Smooth muscle cell (in vitro differentiated cells): ENCODE measurements at regions not wholly inside any gene's neighbourhood (a gene's known extent, or its start where the extent isn't known, plus 50 kb on each side); places are given as distances from the start of the nearest gene placed in this dataset.
A peak's percentile ranks its signal among the peaks of the same experiment; 100 is the strongest.

Experiments
- DNase-seq: peaks from one replicate; lab custom pipeline; 2025; ENCODE audit not compliant: unreplicated experiment; lab: John Stamatoyannopoulos, UW
- H2AFZ ChIP-seq: fragments of 200-600 bp; sonication (generic); 2 replicates; pipeline ENCODE4 v1.6.0; 2016; ENCODE audit warnings: antibody characterized with exemption, low read depth, mild to moderate bottlenecking
- H3F3A ChIP-seq: fragments of 200-600 bp; sonication (generic); 2 replicates; pipeline ENCODE4 v1.6.0; 2017; ENCODE audit warnings: antibody characterized with exemption, low read depth
- H3K27ac ChIP-seq: fragments of 200-600 bp; sonication (generic); 2 replicates; pipeline ENCODE4 v1.5.1; 2016; ENCODE audit warnings: low read depth, mild to moderate bottlenecking
- H3K27me3 ChIP-seq: fragments of 200-600 bp; sonication (generic); 2 replicates; pipeline ENCODE4 v1.6.1; 2016; ENCODE audit warnings: low read depth, mild to moderate bottlenecking
- H3K36me3 ChIP-seq: fragments of 200-600 bp; sonication (generic); 2 replicates; pipeline ENCODE4 v1.5.1; 2016; ENCODE audit warnings: low read depth
- H3K4me1 ChIP-seq: fragments of 200-600 bp; sonication (generic); 2 replicates; pipeline ENCODE4 v1.5.1; 2016; ENCODE audit warnings: low read depth
- H3K4me2 ChIP-seq: fragments of 200-600 bp; sonication (generic); 2 replicates; pipeline ENCODE4 v1.6.0; 2016; ENCODE audit warnings: mild to moderate bottlenecking
- H3K4me3 ChIP-seq: fragments of 200-600 bp; sonication (generic); 2 replicates; pipeline ENCODE4 v1.5.1; 2016; ENCODE audit warnings: mild to moderate bottlenecking
- H3K79me2 ChIP-seq: fragments of 200-600 bp; sonication (generic); 2 replicates; pipeline ENCODE4 v1.6.0; 2016; ENCODE audit warnings: low read depth, mild to moderate bottlenecking
- H3K9ac ChIP-seq: fragments of 200-600 bp; sonication (generic); 2 replicates; pipeline ENCODE4 v1.6.0; 2016; ENCODE audit warnings: low read depth
- H3K9me3 ChIP-seq: fragments of 200-600 bp; sonication (generic); replicated peaks from 2 replicates; pipeline ENCODE4 v1.5.1; 2016; ENCODE audit warnings: low read depth
- H4K20me1 ChIP-seq: fragments of 200-600 bp; sonication (generic); 2 replicates; pipeline ENCODE4 v1.6.0; 2016; ENCODE audit warnings: low read depth
- CTCF ChIP-seq: fragments of 200-600 bp; sonication (generic); IDR thresholded peaks from 2 replicates; pipeline ENCODE4 v1.5.1; 2017; ENCODE audit warnings: borderline replicate concordance, mild to moderate bottlenecking, antibody characterized with exemption; ENCODE audit not compliant: insufficient read depth, poor library complexity, severe bottlenecking
- WGBS: methylation state at CpG from one replicate; pipeline ENCODE4 v1.1.7; 2016; ENCODE audit warnings: low lambda C conversion rate; 5-methylcytosine and 5-hydroxymethylcytosine counted together

GRCh38 chr16:85389679-85390470, 223.2 kb upstream of the GSE1 start:
- DNase-seq: no peak
- Histone ChIP-seq H3K9me3 (no peaks in the 10 kb centered on the region), H4K20me1 (peaks cover 13% of the 10 kb centered on the region), H3K4me1 (peaks cover 4% of the 10 kb centered on the region), H2AFZ (no peak overlapping the region), H3K79me2 (no peaks in the 10 kb centered on the region), H3K27ac (peak overlapping the region; percentile 60), H3F3A (no peaks in the 10 kb centered on the region), H3K27me3 (no peaks in the 10 kb centered on the region), H3K4me2 (peak overlapping the region; percentile 17), H3K4me3 (no peak overlapping the region), H3K36me3 (no peaks in the 10 kb centered on the region), H3K9ac (no peak overlapping the region)
- 91% methylated on average over 19 of the region's 19 CpGs for WGBS
- no peak for TF ChIP-seq CTCF

- no peaks in the 10 kb centered on the region for H3K36me3 ChIP-seq
- no peaks in the 10 kb centered on the region for H3K79me2 ChIP-seq
- no peaks in the 10 kb centered on the region for H3K9me3 ChIP-seq
- no peak overlapping the region for H3K4me3 ChIP-seq
- 42% methylated on average over 24 of the region's 24 CpGs for WGBS
- peak overlapping the region; percentile 60 for H3K27ac ChIP-seq
- no peak overlapping the region for H2AFZ ChIP-seq
- TF ChIP-seq CTCF: no peak
- H3F3A ChIP-seq: no peaks in the 10 kb centered on the region
- H4K20me1 ChIP-seq: peaks cover 6% of the 10 kb centered on the region
- H3K4me2 ChIP-seq: peak overlapping the region; percentile 17
- H3K27me3 ChIP-seq: no peaks in the 10 kb centered on the region
- peak; percentile 51 for DNase-seq
- H3K9ac ChIP-seq: no peak overlapping the region
- peaks cover 4% of the 10 kb centered on the region for H3K4me1 ChIP-seq
Observed at GRCh38 chr16:85390511-85391174, 222.5 kb upstream of the GSE1 start.

- WGBS: 91% methylated on average over 14 of the region's 14 CpGs
- H4K20me1 ChIP-seq: peaks cover 4% of the 10 kb centered on the region
- no peak overlapping the region for H2AFZ ChIP-seq
- H3K4me1 ChIP-seq: peaks cover 4% of the 10 kb centered on the region
- peak overlapping the region; percentile 38 for H3K27ac ChIP-seq
- no peaks in the 10 kb centered on the region for H3K36me3 ChIP-seq
- no peak overlapping the region for H3K9ac ChIP-seq
- DNase-seq: no peak
- no peaks in the 10 kb centered on the region for H3K9me3 ChIP-seq
- H3K4me2 ChIP-seq: no peak overlapping the region
- no peaks in the 10 kb centered on the region for H3K79me2 ChIP-seq
- no peak overlapping the region for H3K4me3 ChIP-seq
- TF ChIP-seq CTCF: no peak
- H3F3A ChIP-seq: no peaks in the 10 kb centered on the region
- H3K27me3 ChIP-seq: no peaks in the 10 kb centered on the region
Observed at GRCh38 chr16:85391175-85391707, 221.9 kb upstream of the GSE1 start.
